HEK293 (cell line): ENCODE measurements at regions not wholly inside any gene's neighbourhood (a gene's known extent, or its start where the extent isn't known, plus 50 kb on each side); places are given as distances from the start of the nearest gene placed in this dataset.

Experiments
- CTCF ChIA-PET: fragments of 350-600 bp; formaldehyde crosslinking; extraction: SDS; loops from one replicate; lab custom pipeline; 2021; ENCODE audit warnings: antibody characterized with exemption; lab: Yijun Ruan, JAX
- POLR2A ChIA-PET: fragments of 300-600 bp; formaldehyde crosslinking; extraction: SDS; loops from one replicate; lab custom pipeline; 2020; ENCODE audit warnings: antibody characterized with exemption, inconsistent platforms; lab: Yijun Ruan, JAX
- H3K27ac ChIP-seq: fragments of 200-500 bp; sonication (Bioruptor generic); 2 replicates; pipeline ENCODE4 v1.5.1; 2014; ENCODE audit warnings: low read depth, low read length, control low read depth, inconsistent platforms; ENCODE audit errors: extremely low read depth
- H3K36me3 ChIP-seq, 2 experiments: fragments of 200-500 bp in 1 of 2; sonication (Bioruptor generic) in 1 of 2; 1 replicate in 1 of 2; 2 replicates in 1 of 2; pipeline ENCODE4 v1.5.1; 2014 to 2017; ENCODE audit warnings: inconsistent platforms in 2 of 2, low read length in 2 of 2; ENCODE audit not compliant: control insufficient read depth in 2 of 2, insufficient read depth in 1 of 2
- H3K4me1 ChIP-seq: fragments of 200-500 bp; sonication (Bioruptor generic); 2 replicates; pipeline ENCODE4 v1.5.1; 2014; ENCODE audit warnings: mild to moderate bottlenecking, low read length, inconsistent platforms; ENCODE audit not compliant: control insufficient read depth, insufficient read depth
- H3K4me3 ChIP-seq: 2 replicates; pipeline ENCODE4 v1.5.1; 2011; ENCODE audit warnings: low read depth, mild to moderate bottlenecking, control low read depth, low read length, moderate library complexity
- H3K9me3 ChIP-seq: fragments of 200-500 bp; sonication (Bioruptor generic); 2 replicates; pipeline ENCODE4 v1.5.1; 2014; ENCODE audit warnings: low read depth, low read length, inconsistent platforms; ENCODE audit not compliant: control insufficient read depth, insufficient read depth
- BCL11A ChIP-seq: fragments of 450-650 bp; formaldehyde crosslinking; IDR thresholded peaks from 2 replicates; pipeline ENCODE4 v1.5.1; 2016; ENCODE audit warnings: low read depth, missing biosample characterization, missing genetic modification characterization
- ELK4 ChIP-seq: IDR thresholded peaks from 2 replicates; pipeline ENCODE4 v1.6.1; 2011; ENCODE audit warnings: mild to moderate bottlenecking, low read depth, low read length, borderline replicate concordance
- HOXA7 ChIP-seq: sonication (generic); formaldehyde crosslinking; IDR thresholded peaks from 2 replicates; pipeline ENCODE4 v1.8.1; 2022; ENCODE audit warnings: missing genetic modification reagents, borderline replicate concordance
- IKZF3 ChIP-seq: fragments of 450-650 bp; IDR thresholded peaks from 2 replicates; pipeline ENCODE4 v1.5.0; 2018; ENCODE audit warnings: missing biosample characterization, mild to moderate bottlenecking, missing genetic modification characterization, moderate library complexity
- KLF16 ChIP-seq: fragments of 450-650 bp; formaldehyde crosslinking; IDR thresholded peaks from 2 replicates; pipeline ENCODE4 v1.5.1; 2017; ENCODE audit warnings: missing biosample characterization, missing genetic modification characterization
- KLF9 ChIP-seq: fragments of 450-650 bp; formaldehyde crosslinking; IDR thresholded peaks from 2 replicates; pipeline ENCODE4 v1.5.1; 2016; ENCODE audit warnings: missing biosample characterization, missing genetic modification characterization, low read depth
- PRDM4 ChIP-seq: fragments of 450-650 bp; formaldehyde crosslinking; IDR thresholded peaks from 2 replicates; pipeline ENCODE4 v1.5.1; 2017; ENCODE audit warnings: missing biosample characterization, missing genetic modification characterization
- TCF7L2 ChIP-seq: IDR thresholded peaks from 2 replicates; pipeline ENCODE4 v1.6.1; 2011; ENCODE audit warnings: low read depth, mild to moderate bottlenecking, inconsistent platforms, low read length, moderate library complexity, borderline replicate concordance
- YY1 ChIP-seq: fragments of 450-650 bp; formaldehyde crosslinking; IDR thresholded peaks from 2 replicates; pipeline ENCODE4 v1.5.1; 2018; ENCODE audit warnings: missing biosample characterization, missing genetic modification characterization
- ZBTB26 ChIP-seq: fragments of 450-650 bp; formaldehyde crosslinking; optimal IDR thresholded peaks from 2 replicates; pipeline ENCODE3; 2016; ENCODE audit warnings: missing biosample characterization, mild to moderate bottlenecking, missing genetic modification characterization
- ZNF114 ChIP-seq: fragments of 450-650 bp; formaldehyde crosslinking; IDR thresholded peaks from 2 replicates; pipeline ENCODE4 v1.5.0; 2017; ENCODE audit warnings: missing biosample characterization, missing genetic modification characterization
- ZNF138 ChIP-seq: fragments of 450-650 bp; formaldehyde crosslinking; IDR thresholded peaks from 2 replicates; pipeline ENCODE4 v1.5.1; 2016; ENCODE audit warnings: missing biosample characterization, missing genetic modification characterization, borderline replicate concordance
- ZNF174 ChIP-seq: fragments of 450-650 bp; formaldehyde crosslinking; IDR thresholded peaks from 2 replicates; pipeline ENCODE4 v1.5.0; 2017; ENCODE audit warnings: missing biosample characterization, mild to moderate bottlenecking, missing genetic modification characterization
- ZNF175 ChIP-seq: fragments of 450-650 bp; formaldehyde crosslinking; IDR thresholded peaks from 2 replicates; pipeline ENCODE4 v1.5.1; 2016; ENCODE audit warnings: missing biosample characterization, missing genetic modification characterization
- ZNF19 ChIP-seq: fragments of 450-650 bp; formaldehyde crosslinking; IDR thresholded peaks from 2 replicates; pipeline ENCODE4; 2016; ENCODE audit warnings: missing biosample characterization, missing genetic modification characterization, low read depth
- ZNF223 ChIP-seq: fragments of 450-650 bp; formaldehyde crosslinking; IDR thresholded peaks from 2 replicates; pipeline ENCODE4 v1.5.1; 2016; ENCODE audit warnings: missing biosample characterization, missing genetic modification characterization
- ZNF335 ChIP-seq: fragments of 450-650 bp; formaldehyde crosslinking; conservative IDR thresholded peaks from 2 replicates; pipeline ENCODE4 v1.5.1; 2016; ENCODE audit warnings: missing biosample characterization, missing genetic modification characterization
- ZNF341 ChIP-seq: fragments of 450-650 bp; formaldehyde crosslinking; IDR thresholded peaks from 2 replicates; pipeline ENCODE4; 2016; ENCODE audit warnings: low read depth, missing biosample characterization, missing genetic modification characterization
- ZNF449 ChIP-seq: fragments of 450-650 bp; formaldehyde crosslinking; IDR thresholded peaks from 2 replicates; pipeline ENCODE4 v1.5.1; 2017; ENCODE audit warnings: missing biosample characterization, mild to moderate bottlenecking, missing genetic modification characterization, moderate library complexity
- ZNF580 ChIP-seq: fragments of 450-650 bp; formaldehyde crosslinking; IDR thresholded peaks from 2 replicates; pipeline ENCODE4 v1.5.1; 2016; ENCODE audit warnings: missing biosample characterization, missing genetic modification characterization
- ZNF623 ChIP-seq: fragments of 450-650 bp; formaldehyde crosslinking; IDR thresholded peaks from 2 replicates; pipeline ENCODE4 v1.5.1; 2016; ENCODE audit warnings: missing biosample characterization, missing genetic modification characterization
- ZNF624 ChIP-seq: fragments of 450-650 bp; formaldehyde crosslinking; IDR thresholded peaks from 2 replicates; pipeline ENCODE4 v1.5.1; 2017; ENCODE audit warnings: missing biosample characterization, missing genetic modification characterization
- ZNF776 ChIP-seq: fragments of 450-650 bp; formaldehyde crosslinking; IDR thresholded peaks from 2 replicates; pipeline ENCODE4 v1.5.0; 2017; ENCODE audit warnings: missing biosample characterization, missing genetic modification characterization, borderline replicate concordance
- ZNF777 ChIP-seq: fragments of 450-650 bp; formaldehyde crosslinking; IDR thresholded peaks from 2 replicates; pipeline ENCODE4 v1.5.1; 2017; ENCODE audit warnings: missing biosample characterization, missing genetic modification characterization, borderline replicate concordance
- ZNF830 ChIP-seq: fragments of 450-650 bp; IDR thresholded peaks from 2 replicates; pipeline ENCODE4 v1.5.0; 2018; ENCODE audit warnings: missing biosample characterization, missing genetic modification characterization, low read depth, mild to moderate bottlenecking, moderate library complexity
- ZSCAN16 ChIP-seq: fragments of 450-650 bp; formaldehyde crosslinking; IDR thresholded peaks from 2 replicates; pipeline ENCODE4 v1.5.1; 2016; ENCODE audit warnings: missing biosample characterization, missing genetic modification characterization

GRCh38 chr20:16171180-16171579, 402.1 kb downstream of the KIF16B start:
- no peak overlapping the region for H3K27ac ChIP-seq
- ChIA-PET CTCF (no interaction called here), POLR2A (no interaction called here)
- no peak overlapping the region for H3K4me3 ChIP-seq
- H3K36me3 ChIP-seq: no peaks in the 10 kb centered on the region
- no peaks in the 10 kb centered on the region for H3K4me1 ChIP-seq
- H3K9me3 ChIP-seq: no peaks in the 10 kb centered on the region
- no peak for TF ChIP-seq ZNF449
- TF ChIP-seq ZNF138 (tag by site-specific recombination): no peak
- no peak for TF ChIP-seq ZNF623 (tag by site-specific recombination)
- no peak for TF ChIP-seq ZNF580 (tag by site-specific recombination)
- no peak for TF ChIP-seq IKZF3
- TF ChIP-seq ZNF174 (tag by site-specific recombination): no peak
- TF ChIP-seq TCF7L2: no peak
- no peak for TF ChIP-seq ZBTB26
- TF ChIP-seq ZNF175: no peak
- no peak for TF ChIP-seq ZNF830 (tag by site-specific recombination)
- TF ChIP-seq, all 188 proteins: peak for 0

- no peak overlapping the region for H3K4me3 ChIP-seq
- H3K36me3 ChIP-seq: no peaks in the 10 kb centered on the region
- no peak overlapping the region for H3K27ac ChIP-seq
- ChIA-PET CTCF (no interaction called here), POLR2A (no interaction called here)
- no peak for TF ChIP-seq YY1 (tag by site-specific recombination)
- no peak for TF ChIP-seq ZNF777 (tag by site-specific recombination)
- no peak for TF ChIP-seq ZSCAN16 (tag by site-specific recombination)
- TF ChIP-seq ZNF335 (tag by site-specific recombination): no peak
- TF ChIP-seq ZNF114 (tag by site-specific recombination): no peak
- TF ChIP-seq ZNF624 (tag by site-specific recombination): no peak
- no peak for TF ChIP-seq ZNF449
- TF ChIP-seq KLF16 (tag by site-specific recombination): no peak
- no peak for TF ChIP-seq HOXA7 (CRISPR knock-in tag)
- no peak for TF ChIP-seq ZNF341 (tag by site-specific recombination)
- no peak for TF ChIP-seq ZNF776 (tag by site-specific recombination)
- no peak for TF ChIP-seq KLF9 (tag by site-specific recombination)
- no peak for TF ChIP-seq ZNF19 (tag by site-specific recombination)
- TF ChIP-seq BCL11A (tag by site-specific recombination): no peak
- no peak for TF ChIP-seq ZNF623 (tag by site-specific recombination)
- TF ChIP-seq ZNF223 (tag by site-specific recombination): no peak
- TF ChIP-seq ELK4: no peak
- TF ChIP-seq PRDM4 (tag by site-specific recombination): no peak
- H3K4me1 ChIP-seq: no peaks in the 10 kb centered on the region
- no peaks in the 10 kb centered on the region for H3K9me3 ChIP-seq
These were observed 402.8 kb downstream of the KIF16B start for GRCh38 chr20:16170406-16170971.
